Spinal cord (tissue), 9 donors: ENCODE measurements at regions not wholly inside any gene's neighbourhood (a gene's known extent, or its start where the extent isn't known, plus 50 kb on each side); places are given as distances from the start of the nearest gene placed in this dataset.

Experiments used
- DNase-seq, 6 donors: peaks; one replicate each; pipeline versions ENCODE4 v3.0.0 to v3.0.0-alpha.2; 2013 to 2015; ENCODE audit warnings: low spot score in 6 of 6, low read depth in 4 of 6
- H3K27ac ChIP-seq: one replicate; pipeline ENCODE4 v1.5.1; 2013; ENCODE audit warnings: low read depth, low read length, control low read depth
- H3K27me3 ChIP-seq: one replicate; pipeline ENCODE4 v1.6.1; 2013; ENCODE audit warnings: low read length; ENCODE audit not compliant: control insufficient read depth, insufficient read depth
- H3K36me3 ChIP-seq: one replicate; pipeline ENCODE4 v1.6.1; 2013; ENCODE audit warnings: low read length; ENCODE audit not compliant: control insufficient read depth, insufficient read depth
- H3K4me1 ChIP-seq: one replicate; pipeline ENCODE4 v1.6.1; 2013; ENCODE audit warnings: low read length; ENCODE audit not compliant: control insufficient read depth, insufficient read depth
- H3K4me3 ChIP-seq: one replicate; pipeline ENCODE4 v1.5.1; 2013; ENCODE audit warnings: low read depth, low read length, control low read depth
- H3K9me3 ChIP-seq: one replicate; pipeline ENCODE4 v1.6.1; 2013; ENCODE audit warnings: low read length; ENCODE audit not compliant: control insufficient read depth, insufficient read depth
- WGBS: methylation state at CpG from one replicate; pipeline ENCODE4 v1.1.5; 2013; ENCODE audit warnings: missing lambda C conversion rate; ENCODE audit not compliant: insufficient coverage; 5-methylcytosine and 5-hydroxymethylcytosine counted together
- donor health status: healthy.

GRCh38 chr13:61777271-61777670, 361.6 kb upstream of the PCDH20 start:
- no peaks in the 10 kb centered on the region for H3K9me3 ChIP-seq
- WGBS: 23% methylated on average over 2 of the region's 3 CpGs
- H3K4me3 ChIP-seq: no peak overlapping the region
- peak in 2 of 6 donors; percentile 22 to 34 for DNase-seq
- no peak overlapping the region for H3K27ac ChIP-seq
- no peaks in the 10 kb centered on the region for H3K36me3 ChIP-seq
- no peaks in the 10 kb centered on the region for H3K27me3 ChIP-seq
- H3K4me1 ChIP-seq: no peaks in the 10 kb centered on the region

GRCh38 chr13:61774903-61775302, 359.3 kb upstream of the PCDH20 start:
- DNase-seq: no peak
- no peaks in the 10 kb centered on the region for H3K27me3 ChIP-seq
- H3K4me1 ChIP-seq: no peaks in the 10 kb centered on the region
- no peaks in the 10 kb centered on the region for H3K9me3 ChIP-seq
- H3K36me3 ChIP-seq: no peaks in the 10 kb centered on the region
- no peak overlapping the region for H3K27ac ChIP-seq
- H3K4me3 ChIP-seq: no peak overlapping the region

GRCh38 chr13:61770681-61771080, 355.0 kb upstream of the PCDH20 start:
- no peaks in the 10 kb centered on the region for H3K9me3 ChIP-seq
- 100% methylated on average over 2 of the region's 4 CpGs for WGBS
- H3K27me3 ChIP-seq: no peaks in the 10 kb centered on the region
- no peak for DNase-seq
- no peak overlapping the region for H3K4me3 ChIP-seq
- H3K4me1 ChIP-seq: no peaks in the 10 kb centered on the region
- no peaks in the 10 kb centered on the region for H3K36me3 ChIP-seq
- no peak overlapping the region for H3K27ac ChIP-seq

GRCh38 chr13:61768175-61768574, 352.5 kb upstream of the PCDH20 start:
- Histone ChIP-seq H3K36me3 (no peaks in the 10 kb centered on the region), H3K4me3 (no peak overlapping the region), H3K27me3 (no peaks in the 10 kb centered on the region), H3K27ac (no peak overlapping the region), H3K4me1 (no peaks in the 10 kb centered on the region), H3K9me3 (no peaks in the 10 kb centered on the region)
- DNase-seq: no peak
- WGBS: no CpG with 5 or more reads among the region's 2 CpGs

GRCh38 chr13:61766667-61767058, 351.0 kb upstream of the PCDH20 start:
- no peak for DNase-seq
- WGBS: 91% methylated on average over 6 of the region's 11 CpGs

GRCh38 chr13:61765940-61766666, 350.5 kb upstream of the PCDH20 start:
- Histone ChIP-seq H3K4me1 (no peaks in the 10 kb centered on the region), H3K27me3 (no peaks in the 10 kb centered on the region), H3K4me3 (no peak overlapping the region), H3K9me3 (no peaks in the 10 kb centered on the region), H3K27ac (no peak overlapping the region), H3K36me3 (no peaks in the 10 kb centered on the region)
- 94% methylated on average over 14 of the region's 14 CpGs for WGBS
- DNase-seq: no peak

More at GRCh38 chr13:61766667-61767058, 351.0 kb upstream of the PCDH20 start:
- Histone ChIP-seq H3K4me1 (no peaks in the 10 kb centered on the region), H3K27ac (no peak overlapping the region), H3K27me3 (no peaks in the 10 kb centered on the region), H3K4me3 (no peak overlapping the region), H3K9me3 (no peaks in the 10 kb centered on the region), H3K36me3 (no peaks in the 10 kb centered on the region)

GRCh38 chr13:61765181-61765742, 349.6 kb upstream of the PCDH20 start:
- Histone ChIP-seq H3K36me3 (no peaks in the 10 kb centered on the region), H3K4me3 (no peak overlapping the region), H3K4me1 (no peaks in the 10 kb centered on the region), H3K27ac (no peak overlapping the region), H3K9me3 (no peaks in the 10 kb centered on the region), H3K27me3 (no peaks in the 10 kb centered on the region)
- DNase-seq: no peak
- 95% methylated on average over 16 of the region's 16 CpGs for WGBS

- no peaks in the 10 kb centered on the region for H3K9me3 ChIP-seq
- no peaks in the 10 kb centered on the region for H3K36me3 ChIP-seq
- no CpG with 5 or more reads among the region's 1 CpG for WGBS
- H3K27ac ChIP-seq: no peak overlapping the region
- no peaks in the 10 kb centered on the region for H3K4me1 ChIP-seq
- no peak for DNase-seq
- H3K27me3 ChIP-seq: no peaks in the 10 kb centered on the region
- no peak overlapping the region for H3K4me3 ChIP-seq
These were observed 346.0 kb upstream of the PCDH20 start for GRCh38 chr13:61761690-61762089.

GRCh38 chr13:61760102-61760501, 344.5 kb upstream of the PCDH20 start:
- Histone ChIP-seq H3K4me3 (no peak overlapping the region), H3K27ac (no peak overlapping the region), H3K9me3 (peaks cover 3% of the 10 kb centered on the region), H3K4me1 (no peaks in the 10 kb centered on the region), H3K27me3 (no peaks in the 10 kb centered on the region), H3K36me3 (no peaks in the 10 kb centered on the region)
- no peak for DNase-seq
- no CpG with 5 or more reads among the region's 3 CpGs for WGBS

- no peaks in the 10 kb centered on the region for H3K4me1 ChIP-seq
- DNase-seq: no peak
- WGBS: no CpG with 5 or more reads among the region's 1 CpG
- no peaks in the 10 kb centered on the region for H3K27me3 ChIP-seq
- no peak overlapping the region for H3K4me3 ChIP-seq
- peaks cover 3% of the 10 kb centered on the region for H3K9me3 ChIP-seq
- H3K27ac ChIP-seq: no peak overlapping the region
- no peaks in the 10 kb centered on the region for H3K36me3 ChIP-seq
These were observed 340.4 kb upstream of the PCDH20 start for GRCh38 chr13:61756031-61756430.
